GM12892 (cell line): ENCODE measurements at regions not wholly inside any gene's neighbourhood (a gene's known extent, or its start where the extent isn't known, plus 50 kb on each side); places are given as distances from the start of the nearest gene placed in this dataset.

Source experiments
- POLR2A ChIP-seq: IDR thresholded peaks from 2 replicates; pipeline ENCODE4 v1.6.1; 2011; ENCODE audit warnings: low read depth, low read length, control low read depth
- POLR2AphosphoS5 ChIP-seq: IDR thresholded peaks from 2 replicates; pipeline ENCODE4 v1.6.1; 2011; ENCODE audit warnings: low read depth, low read length, control low read depth
- TAF1 ChIP-seq: IDR thresholded peaks from 2 replicates; pipeline ENCODE4 v1.6.1; 2011; ENCODE audit warnings: low read depth, mild to moderate bottlenecking, control low read depth, low read length, borderline replicate concordance

DNA sequence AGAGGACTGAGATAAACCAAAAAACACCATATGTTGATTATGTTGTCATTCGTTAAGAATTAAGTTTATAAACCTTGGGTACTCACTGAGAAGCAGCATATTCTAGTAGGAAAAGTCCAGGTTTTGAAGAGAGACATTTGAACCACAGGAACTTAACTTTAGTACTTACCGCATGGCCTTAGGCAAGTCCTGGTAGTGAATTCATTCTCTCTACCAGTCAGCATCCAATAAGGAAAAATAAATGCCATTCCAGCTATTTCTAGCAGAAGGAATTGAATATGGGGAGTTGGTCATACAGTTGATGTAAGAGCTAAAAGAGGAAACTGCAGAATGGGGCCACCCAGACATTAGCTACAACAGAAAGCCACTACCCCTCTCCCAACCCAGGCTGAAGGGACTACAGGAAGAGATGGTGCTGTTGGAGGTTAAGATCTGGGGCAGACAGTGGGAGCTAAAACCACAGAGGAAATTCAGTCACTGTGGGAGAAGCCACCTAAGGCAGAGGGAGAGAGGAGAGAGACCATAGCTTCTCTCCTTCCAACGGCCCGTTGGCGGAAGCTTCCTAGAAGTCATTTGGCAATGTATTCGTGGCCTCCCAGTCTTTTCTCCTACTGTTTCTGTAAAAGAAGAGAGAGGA lies 133.8 kb upstream of the RARB start:
- TF ChIP-seq POLR2AphosphoS5 (no peak), POLR2A (no peak), TAF1 (no peak)
